ENCODE measurements at regions not wholly inside any gene's neighbourhood (a gene's known extent, or its start where the extent isn't known, plus 50 kb on each side); places are given as distances from the start of the nearest gene placed in this dataset.

DNA sequence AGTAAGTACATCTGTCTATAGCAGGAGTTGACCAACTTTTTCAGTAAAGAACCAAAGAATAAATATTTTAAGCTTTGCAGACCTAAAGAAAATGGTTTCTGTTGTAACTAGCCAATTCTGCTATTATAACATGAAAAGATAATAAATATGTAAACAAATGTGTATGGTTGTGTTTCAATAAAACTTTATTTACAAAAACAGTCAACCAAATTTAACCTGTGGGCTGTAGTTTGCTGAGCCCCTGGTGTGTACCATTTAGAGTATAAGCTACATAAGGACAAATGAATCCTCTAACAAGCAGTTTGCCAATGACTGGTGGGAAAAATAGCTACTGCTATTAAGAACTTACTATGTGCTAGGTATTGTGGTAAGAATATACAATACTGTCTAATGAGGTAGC lies 79.4 kb downstream of the MAIP1 start:
- Histone ChIP-seq H3K36me3 (ENCODE audit: insufficient read depth, low read length) (no peaks in the 10 kb centered on the region), H3K9ac (ENCODE audit: low read length) (no peak overlapping the region), H3K4me1 (ENCODE audit: insufficient read depth, low read length, severe bottlenecking) (no peaks in the 10 kb centered on the region), H3K4me2 (ENCODE audit: low read length) (no peak overlapping the region), H3K27me3 (ENCODE audit: insufficient read depth, low read length) (no peaks in the 10 kb centered on the region), H3K4me3 (ENCODE audit: low read depth, low read length, poor library complexity, severe bottlenecking) (no peak overlapping the region), H3K9me3 (ENCODE audit: low read length) (no peaks in the 10 kb centered on the region), H3K27ac (ENCODE audit: low read depth, low read length, poor library complexity, severe bottlenecking) (no peak overlapping the region), H4K20me1 (ENCODE audit: insufficient read depth, low read length) (no peaks in the 10 kb centered on the region), H3K79me2 (ENCODE audit: insufficient read depth, low read length) (no peaks in the 10 kb centered on the region), H3F3A (ENCODE audit: insufficient read depth, low read length) (no peaks in the 10 kb centered on the region), H2AFZ (ENCODE audit: low read length) (no peak overlapping the region), H3K9me2 (ENCODE audit: low read depth, low read length) (no peaks in the 10 kb centered on the region)
- TF ChIP-seq, protein P1, sequence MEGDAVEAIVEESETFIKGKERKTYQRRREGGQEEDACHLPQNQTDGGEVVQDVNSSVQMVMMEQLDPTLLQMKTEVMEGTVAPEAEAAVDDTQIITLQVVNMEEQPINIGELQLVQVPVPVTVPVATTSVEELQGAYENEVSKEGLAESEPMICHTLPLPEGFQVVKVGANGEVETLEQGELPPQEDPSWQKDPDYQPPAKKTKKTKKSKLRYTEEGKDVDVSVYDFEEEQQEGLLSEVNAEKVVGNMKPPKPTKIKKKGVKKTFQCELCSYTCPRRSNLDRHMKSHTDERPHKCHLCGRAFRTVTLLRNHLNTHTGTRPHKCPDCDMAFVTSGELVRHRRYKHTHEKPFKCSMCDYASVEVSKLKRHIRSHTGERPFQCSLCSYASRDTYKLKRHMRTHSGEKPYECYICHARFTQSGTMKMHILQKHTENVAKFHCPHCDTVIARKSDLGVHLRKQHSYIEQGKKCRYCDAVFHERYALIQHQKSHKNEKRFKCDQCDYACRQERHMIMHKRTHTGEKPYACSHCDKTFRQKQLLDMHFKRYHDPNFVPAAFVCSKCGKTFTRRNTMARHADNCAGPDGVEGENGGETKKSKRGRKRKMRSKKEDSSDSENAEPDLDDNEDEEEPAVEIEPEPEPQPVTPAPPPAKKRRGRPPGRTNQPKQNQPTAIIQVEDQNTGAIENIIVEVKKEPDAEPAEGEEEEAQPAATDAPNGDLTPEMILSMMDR (IDR thresholded peaks at IDR 0.05; ENCODE audit: low read length) = no peak
- TF ChIP-seq EZH2 (IDR thresholded peaks at IDR 0.05; ENCODE audit: borderline replicate concordance, low read length) = no peak

DNA sequence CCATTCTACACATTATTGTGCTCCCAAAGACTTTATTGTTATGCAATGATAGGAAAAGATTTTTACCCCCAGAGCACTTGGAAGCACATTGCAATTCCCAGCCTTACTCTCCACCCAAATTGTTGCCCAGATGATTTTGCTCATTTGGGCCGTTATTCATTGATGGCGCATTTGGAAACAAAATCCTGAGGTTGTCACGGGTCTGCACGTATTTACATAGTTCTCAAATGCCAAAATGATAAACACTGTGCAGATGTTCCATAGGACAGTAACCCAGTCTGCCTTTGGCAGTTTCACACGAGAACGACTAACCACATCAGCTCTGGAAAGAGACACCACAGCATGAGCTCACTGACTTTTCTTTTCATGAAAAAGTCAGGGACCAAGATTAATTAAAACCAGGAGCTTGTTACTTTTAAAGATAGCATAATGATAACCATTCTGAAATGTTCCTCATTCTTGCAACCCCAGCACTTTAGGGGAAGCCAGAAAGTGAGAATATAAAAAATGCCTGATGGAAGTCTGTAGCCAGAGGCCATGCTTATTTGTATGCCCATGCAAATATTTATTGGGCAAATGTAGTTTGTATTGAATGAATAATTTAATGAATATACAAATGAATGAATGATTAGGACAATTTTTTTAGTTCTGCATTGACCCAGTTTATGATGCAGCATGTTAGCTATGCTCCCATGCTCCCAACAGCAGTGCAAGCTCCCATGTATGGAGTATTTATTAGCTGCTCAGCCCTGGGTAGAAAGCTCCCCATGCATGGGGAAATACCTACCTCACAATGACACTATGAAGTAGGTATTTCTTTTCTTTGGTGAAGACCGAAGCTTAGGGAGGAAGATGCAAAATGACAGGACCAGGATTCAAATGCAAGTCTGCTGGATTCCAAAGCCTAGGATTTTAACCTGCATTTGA lies 84.6 kb downstream of the MAIP1 start:
- Histone ChIP-seq H3K27me3 (ENCODE audit: insufficient read depth, low read length) (no peaks in the 10 kb centered on the region), H3K4me1 (ENCODE audit: insufficient read depth, low read length, severe bottlenecking) (no peaks in the 10 kb centered on the region), H3K36me3 (ENCODE audit: insufficient read depth, low read length) (no peaks in the 10 kb centered on the region), H4K20me1 (ENCODE audit: insufficient read depth, low read length) (no peaks in the 10 kb centered on the region), H3K4me2 (ENCODE audit: low read length) (no peak overlapping the region), H3K9ac (ENCODE audit: low read length) (no peak overlapping the region), H3K79me2 (ENCODE audit: insufficient read depth, low read length) (no peaks in the 10 kb centered on the region), H2AFZ (ENCODE audit: low read length) (no peak overlapping the region), H3K9me3 (ENCODE audit: low read length) (0 out of 2 replicates have a peak, but pooled peaks cover 6% of the 10 kb centered on the region), H3K4me3 (ENCODE audit: low read depth, low read length, poor library complexity, severe bottlenecking) (no peak overlapping the region), H3F3A (ENCODE audit: insufficient read depth, low read length) (no peaks in the 10 kb centered on the region), H3K9me2 (ENCODE audit: low read depth, low read length) (no peaks in the 10 kb centered on the region), H3K27ac (ENCODE audit: low read depth, low read length, poor library complexity, severe bottlenecking) (no peak overlapping the region)
- TF ChIP-seq EZH2 (IDR thresholded peaks at IDR 0.05; ENCODE audit: borderline replicate concordance, low read length) = no peak
- TF ChIP-seq, protein P1 (IDR thresholded peaks at IDR 0.05; ENCODE audit: low read length) = no peak

DNA sequence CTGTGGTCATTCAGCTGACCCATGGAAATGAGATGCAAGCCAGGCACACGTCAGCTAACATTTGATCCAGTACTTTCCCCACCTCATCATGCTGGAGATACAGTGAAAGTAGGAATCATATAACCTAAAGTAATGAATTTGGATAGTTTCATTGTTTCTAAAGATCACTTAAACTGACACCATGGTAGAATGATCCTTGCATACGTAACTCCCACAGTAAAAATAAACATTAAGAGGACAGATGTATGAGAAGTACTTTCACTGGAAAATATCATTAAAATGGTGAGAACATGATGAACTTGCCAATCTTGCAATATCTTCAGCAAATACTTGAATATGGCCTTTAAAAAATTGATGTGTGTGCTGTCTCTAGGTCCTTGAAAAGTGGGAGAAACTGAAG lies 85.4 kb downstream of the MAIP1 start:
- Histone ChIP-seq H3K36me3 (ENCODE audit: insufficient read depth, low read length) (no peaks in the 10 kb centered on the region), H4K20me1 (ENCODE audit: insufficient read depth, low read length) (no peaks in the 10 kb centered on the region), H3K9me3 (ENCODE audit: low read length) (0 out of 2 replicates have a peak, but pooled peaks cover 6% of the 10 kb centered on the region), H3K4me2 (ENCODE audit: low read length) (no peak overlapping the region), H3K9ac (ENCODE audit: low read length) (no peak overlapping the region), H3K9me2 (ENCODE audit: low read depth, low read length) (no peaks in the 10 kb centered on the region), H3K4me1 (ENCODE audit: insufficient read depth, low read length, severe bottlenecking) (no peaks in the 10 kb centered on the region), H3K27ac (ENCODE audit: low read depth, low read length, poor library complexity, severe bottlenecking) (no peak overlapping the region), H2AFZ (ENCODE audit: low read length) (no peak overlapping the region), H3K79me2 (ENCODE audit: insufficient read depth, low read length) (no peaks in the 10 kb centered on the region), H3K4me3 (ENCODE audit: low read depth, low read length, poor library complexity, severe bottlenecking) (no peak overlapping the region), H3K27me3 (ENCODE audit: insufficient read depth, low read length) (no peaks in the 10 kb centered on the region), H3F3A (ENCODE audit: insufficient read depth, low read length) (no peaks in the 10 kb centered on the region)
- TF ChIP-seq, protein P1 (IDR thresholded peaks at IDR 0.05; ENCODE audit: low read length) = no peak
- no peak for TF ChIP-seq EZH2 (IDR thresholded peaks at IDR 0.05; ENCODE audit: borderline replicate concordance, low read length)

Data from OCI-LY1 (cell line).